GM21360 (cell line): ENCODE measurements at regions not wholly inside any gene's neighbourhood (a gene's known extent, or its start where the extent isn't known, plus 50 kb on each side); places are given as distances from the start of the nearest gene placed in this dataset.

Source experiments
- ATAC-seq: cut with Tn5 transposase; IDR thresholded peaks from one replicate; pipeline ENCODE4 v1.9.1; 2021; ENCODE audit warnings: mild to moderate bottlenecking, moderate library complexity; ENCODE audit not compliant: unreplicated experiment

- no peak for ATAC-seq
Observed at GRCh38 chr10:5305374-5305773, 59.4 kb upstream of the UCN3 start.

- ATAC-seq: no peak
Observed at GRCh38 chr10:5310914-5311313, 53.9 kb upstream of the UCN3 start.

GRCh38 chr10:5311617-5312016 is 53.1 kb upstream of the UCN3 start:
- no peak for ATAC-seq

DNA sequence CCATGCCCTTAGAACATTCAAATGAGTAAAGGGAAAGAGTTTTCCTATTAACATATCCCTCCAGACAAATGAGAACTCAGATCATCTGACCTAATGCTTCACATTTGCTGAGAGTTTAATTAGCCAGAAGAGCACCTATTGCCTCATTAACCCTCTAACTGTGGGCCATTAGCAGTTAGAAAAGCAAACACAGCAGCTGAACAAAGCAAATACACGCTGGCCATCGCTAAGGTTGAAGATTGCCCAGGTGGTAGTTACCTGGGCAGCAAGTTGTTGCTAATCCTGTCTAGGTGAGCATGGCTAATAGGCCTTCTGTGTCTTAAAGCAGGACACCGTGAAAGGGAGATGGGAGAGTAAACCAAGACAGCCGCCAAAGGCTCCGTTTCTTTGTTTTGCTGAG is 49.9 kb upstream of the UCN3 start:
- no peak for ATAC-seq
